OCI-LY7 (cell line): ENCODE measurements at regions not wholly inside any gene's neighbourhood (a gene's known extent, or its start where the extent isn't known, plus 50 kb on each side); places are given as distances from the start of the nearest gene placed in this dataset.
"Not testable (repeated sequence)": the region's sequence is repeated elsewhere in the genome, so short reads cannot be mapped to it uniquely, and the experiment has no call there.

Experiments
- BruUV-seq: library from RNA; stranded (reverse); fragments of 400-500 nt; replicated peaks from 2 replicates; lab custom pipeline; 2021; lab: Mats Ljungman, UMichigan
- CTCF ChIA-PET: fragments of 300-600 bp; sonication (Branson Sonifier 250); formaldehyde crosslinking; loops from one replicate; lab custom pipeline; 2022; ENCODE audit warnings: antibody characterized with exemption; ENCODE audit not compliant: unreplicated experiment; lab: Charles Lee
- POLR2A ChIA-PET: fragments of 300-600 bp; sonication (Branson Sonifier 250); formaldehyde crosslinking; loops from one replicate; lab custom pipeline; 2022; ENCODE audit warnings: antibody characterized with exemption; lab: Charles Lee
- DNase-seq: peaks from one replicate; pipeline ENCODE4 v3.0.0-alpha.2; 2015; ENCODE audit warnings: low spot score
- H2AFZ ChIP-seq: fragments of 200-600 bp; sonication (generic), shearing (Covaris generic); 2 replicates; pipeline ENCODE4 v1.6.1; 2014; ENCODE audit warnings: mild to moderate bottlenecking, antibody characterized with exemption, low read length, moderate library complexity
- H3K27ac ChIP-seq: fragments of 200-600 bp; sonication (generic); 2 replicates; pipeline ENCODE4 v1.5.1; 2014; ENCODE audit warnings: mixed run types, low read depth, mild to moderate bottlenecking, moderate library complexity, low read length, inconsistent platforms; ENCODE audit not compliant: poor library complexity, severe bottlenecking
- H3K36me3 ChIP-seq: fragments of 200-600 bp; sonication (generic); 2 replicates; pipeline ENCODE4 v1.6.1; 2014; ENCODE audit warnings: mild to moderate bottlenecking, antibody characterized with exemption, low read length, moderate library complexity, mixed read lengths; ENCODE audit not compliant: insufficient read depth
- H3K4me1 ChIP-seq: fragments of 200-600 bp; sonication (generic); 2 replicates; pipeline ENCODE4 v1.5.1; 2014; ENCODE audit warnings: mild to moderate bottlenecking, low read length; ENCODE audit not compliant: insufficient read depth, poor library complexity, severe bottlenecking
- H3K4me2 ChIP-seq: fragments of 200-600 bp; sonication (generic); 2 replicates; pipeline ENCODE4 v1.6.1; 2014; ENCODE audit warnings: mild to moderate bottlenecking, low read length
- H3K4me3 ChIP-seq: fragments of 200-600 bp; sonication (generic); 2 replicates; pipeline ENCODE4 v1.5.1; 2014; ENCODE audit warnings: mild to moderate bottlenecking, low read depth, low read length; ENCODE audit not compliant: poor library complexity, severe bottlenecking
- H3K79me2 ChIP-seq: fragments of 200-600 bp; sonication (generic); 2 replicates; pipeline ENCODE4 v1.6.1; 2016; ENCODE audit warnings: low read depth, mild to moderate bottlenecking, low read length, moderate library complexity, mixed read lengths; ENCODE audit not compliant: insufficient read depth
- H3K9me2 ChIP-seq: fragments of 200-600 bp; sonication (generic); 2 replicates; pipeline ENCODE4 v1.6.1; 2016; ENCODE audit warnings: mild to moderate bottlenecking, low read length, mixed read lengths; ENCODE audit not compliant: insufficient read depth
- H3K9me3 ChIP-seq: fragments of 200-600 bp; sonication (generic); 2 replicates; pipeline ENCODE4 v1.6.1; 2014; ENCODE audit warnings: mild to moderate bottlenecking, mixed run types, low read length, mixed read lengths
- H4K20me1 ChIP-seq: fragments of 200-600 bp; sonication (generic); 2 replicates; pipeline ENCODE4 v1.6.1; 2014; ENCODE audit warnings: mild to moderate bottlenecking, antibody characterized with exemption, low read length, moderate library complexity, mixed read lengths; ENCODE audit not compliant: insufficient read depth
- CTCF ChIP-seq: fragments of 200-600 bp; sonication (generic); conservative IDR thresholded peaks from 2 replicates; pipeline ENCODE4 v1.5.1; 2014; ENCODE audit warnings: mild to moderate bottlenecking, antibody characterized with exemption, low read length, moderate library complexity, mixed read lengths
- EZH2phosphoT487 ChIP-seq: fragments of 200-600 bp; sonication (generic); IDR thresholded peaks from 2 replicates; pipeline ENCODE4 v1.6.1; 2018; ENCODE audit warnings: low read depth, borderline replicate concordance, mild to moderate bottlenecking, mixed run types, antibody characterized with exemption, low read length, moderate library complexity, mixed read lengths
- intact Hi-C: fragments of 100-400 bp; cut with micrococcal nuclease; formaldehyde crosslinking; loops from one replicate; pipeline ENCODE4 v1.10.0; 2022; ENCODE audit not compliant: unreplicated experiment

GRCh38 chr14:25685004-25685403, 635.1 kb upstream of the STXBP6 start:
- no peaks in the 10 kb centered on the region for H3K79me2 ChIP-seq
- CTCF ChIA-PET, result no interaction called here

GRCh38 chr14:25680934-25681333, 631.0 kb upstream of the STXBP6 start:
- TF ChIP-seq EZH2phosphoT487 (no peak), CTCF (no peak)
- H3K36me3 ChIP-seq, result no peaks in the 10 kb centered on the region
- POLR2A ChIA-PET, result interaction anchor here (0.8 kb wide), 1 partner anchor 18 kb away, joined by 3 read pairs; no protein-coding TSS in a partner anchor
- H3K4me3 ChIP-seq, result no peak overlapping the region
- H3K79me2 ChIP-seq, result no peaks in the 10 kb centered on the region
- no peak overlapping the region for H2AFZ ChIP-seq
- H3K4me2 ChIP-seq, result no peak overlapping the region
- intact Hi-C loops, result no loop called here
- no peaks in the 10 kb centered on the region; the same call in 1 of the 2 replicates for H3K9me3 ChIP-seq
- DNase-seq, result no peak
- no peaks in the 10 kb centered on the region for H3K4me1 ChIP-seq
- no peaks in the 10 kb centered on the region for H3K9me2 ChIP-seq
- H3K27ac ChIP-seq, result no peak overlapping the region
- CTCF ChIA-PET, result no interaction called here
- BruUV-seq, result no TSS peak
- no peaks in the 10 kb centered on the region for H4K20me1 ChIP-seq

More at GRCh38 chr14:25685004-25685403, 635.1 kb upstream of the STXBP6 start:
- POLR2A ChIA-PET, result interaction anchor here (0.6 kb wide), 1 partner anchor 31 kb away, joined by 4 read pairs; no protein-coding TSS in a partner anchor
- H3K9me2 ChIP-seq, result no peaks in the 10 kb centered on the region
- H3K4me2 ChIP-seq, result no peak overlapping the region
- no peak overlapping the region for H3K4me3 ChIP-seq
- no peak overlapping the region for H3K27ac ChIP-seq
- H4K20me1 ChIP-seq, result no peaks in the 10 kb centered on the region
- DNase-seq, result no peak
- intact Hi-C loops, result no loop called here
- no peaks in the 10 kb centered on the region for H3K36me3 ChIP-seq
- no peaks in the 10 kb centered on the region for H3K4me1 ChIP-seq
- no TSS peak for BruUV-seq
- TF ChIP-seq EZH2phosphoT487 (no peak), CTCF (no peak)
- H2AFZ ChIP-seq, result no peak overlapping the region
- no peaks in the 10 kb centered on the region for H3K9me3 ChIP-seq

- H3K27ac ChIP-seq, H3K79me2 ChIP-seq, H3K4me3 ChIP-seq, CTCF ChIA-PET, DNase-seq, intact Hi-C loops, BruUV-seq, H3K9me3 ChIP-seq, H3K36me3 ChIP-seq, H3K4me2 ChIP-seq, H3K9me2 ChIP-seq, H3K4me1 ChIP-seq, H2AFZ ChIP-seq, H4K20me1 ChIP-seq, POLR2A ChIA-PET: not testable (repeated sequence)
Observed at GRCh38 chr14:25680511-25680910, 630.6 kb upstream of the STXBP6 start.
